GM12878 (cell line): ENCODE measurements at regions not wholly inside any gene's neighbourhood (a gene's known extent, or its start where the extent isn't known, plus 50 kb on each side); places are given as distances from the start of the nearest gene placed in this dataset.

Experiments
- ATAC-seq: fragments of 200-7000 bp; cut with Tn5 transposase; 3 replicates; pipeline ENCODE4 v1.9.1; 2020; ENCODE audit warnings: mild to moderate bottlenecking, moderate library complexity
- BruUV-seq: library from RNA; stranded (reverse); fragments of 400-500 nt; replicated peaks from 2 replicates; lab custom pipeline; 2021; lab: Mats Ljungman, UMichigan
- CTCF ChIA-PET: fragments of 300-600 bp; sonication (Branson Sonifier 250); formaldehyde crosslinking; extraction: SDS; loops from one replicate; lab custom pipeline; 2021; ENCODE audit warnings: inconsistent platforms; lab: Yijun Ruan, JAX
- POLR2A ChIA-PET: fragments of 350-600 bp; formaldehyde crosslinking; extraction: SDS; loops from one replicate; lab custom pipeline; 2021; ENCODE audit warnings: inconsistent platforms; lab: Charles Lee
- RAD21 ChIA-PET: fragments of 300-600 bp; sonication (Branson Sonifier 250); formaldehyde crosslinking; loops from one replicate; lab custom pipeline; 2023; ENCODE audit warnings: antibody characterized with exemption; ENCODE audit not compliant: unreplicated experiment; lab: Charles Lee
- SMC1A ChIA-PET: fragments of 300-600 bp; sonication (Branson Sonifier 250); formaldehyde crosslinking; loops from one replicate; lab custom pipeline; 2023; ENCODE audit not compliant: unreplicated experiment, uncharacterized antibody; lab: Charles Lee
- DNase-seq: peaks from one replicate; pipeline ENCODE4 v3.0.0-alpha.2; 2011; ENCODE audit warnings: low read depth, low spot score
- FAIRE-seq: peaks from 3 replicates; lab custom pipeline; 2011; peaks lifted over from hg19 to GRCh38; lab: Jason Lieb, UNC
- H2AFZ ChIP-seq: 2 replicates; pipeline ENCODE4 v1.6.0; 2011; ENCODE audit warnings: low read depth, low read length, control low read depth; ENCODE audit not compliant: control insufficient read depth
- H3K27ac ChIP-seq: 2 replicates; pipeline ENCODE4 v1.5.1; 2011; ENCODE audit warnings: control low read depth; ENCODE audit not compliant: control insufficient read depth, insufficient read depth
- H3K27me3 ChIP-seq, 2 experiments: replicated peaks in 1 of 2; 2 replicates each; pipeline versions ENCODE4 v1.6.0 to v1.6.1; 2011; ENCODE audit warnings: low read length in 1 of 2; ENCODE audit not compliant: control insufficient read depth in 2 of 2, insufficient read depth in 2 of 2
- H3K36me3 ChIP-seq, 2 experiments: 2 replicates each; pipeline ENCODE4 v1.5.1; 2011; ENCODE audit warnings: low read length in 1 of 2; ENCODE audit not compliant: control insufficient read depth in 2 of 2, insufficient read depth in 2 of 2
- H3K4me1 ChIP-seq: 2 replicates; pipeline ENCODE4 v1.6.1; 2011; ENCODE audit warnings: mild to moderate bottlenecking, low read length, moderate library complexity, mixed read lengths; ENCODE audit not compliant: control insufficient read depth, insufficient read depth
- H3K4me2 ChIP-seq: 2 replicates; pipeline ENCODE4 v1.6.0; 2011; ENCODE audit warnings: control low read depth; ENCODE audit not compliant: control insufficient read depth, insufficient read depth
- H3K4me3 ChIP-seq: fragments of 200-600 bp; sonication (generic); 2 replicates; pipeline ENCODE4 v1.5.1; 2016
- H3K79me2 ChIP-seq: 2 replicates; pipeline ENCODE4 v1.6.0; 2011; ENCODE audit warnings: low read length; ENCODE audit not compliant: control insufficient read depth, insufficient read depth
- H3K9ac ChIP-seq: 2 replicates; pipeline ENCODE4 v1.8.0; 2011; ENCODE audit warnings: low read length, control low read depth, mixed read lengths; ENCODE audit not compliant: control insufficient read depth, insufficient read depth
- H3K9me3 ChIP-seq: replicated peaks from 3 replicates; pipeline ENCODE4 v1.5.1; 2011; ENCODE audit warnings: mild to moderate bottlenecking, low read length; ENCODE audit not compliant: control insufficient read depth, insufficient read depth
- H4K20me1 ChIP-seq: 2 replicates; pipeline ENCODE4 v1.6.0; 2011; ENCODE audit not compliant: control insufficient read depth, insufficient read depth
- BHLHE40 ChIP-seq, 2 experiments: fragments of 450-650 bp in 1 of 2; IDR thresholded peaks; 2 replicates each; pipeline ENCODE4 v1.6.1; 2011 to 2017; ENCODE audit warnings: low read depth in 2 of 2, borderline replicate concordance in 1 of 2, improper control_type of control experiment in 1 of 2, low read length in 1 of 2, mild to moderate bottlenecking in 1 of 2
- CBX5 ChIP-seq: sonication (generic); IDR thresholded peaks from 2 replicates; pipeline ENCODE4 v1.6.1; 2016; ENCODE audit warnings: low read depth, moderate library complexity, mild to moderate bottlenecking, inconsistent platforms
- E2F4 ChIP-seq: IDR thresholded peaks from 2 replicates; pipeline ENCODE4 v1.6.1; 2012; ENCODE audit warnings: low read depth, low read length, improper control_type of control experiment
- JUNB ChIP-seq: IDR thresholded peaks from 2 replicates; pipeline ENCODE4 v1.6.1; 2016; ENCODE audit warnings: antibody characterized with exemption, mild to moderate bottlenecking
- KAT2A ChIP-seq: conservative IDR thresholded peaks from 2 replicates; pipeline ENCODE4 v1.6.1; 2011; ENCODE audit warnings: low read depth, low read length; ENCODE audit not compliant: control insufficient read depth
- NFXL1 ChIP-seq: fragments of 450-650 bp; IDR thresholded peaks from 2 replicates; pipeline ENCODE4 v1.6.1; 2017; ENCODE audit warnings: antibody characterized with exemption, mild to moderate bottlenecking, borderline replicate concordance
- NRF1 ChIP-seq: conservative IDR thresholded peaks from 2 replicates; pipeline ENCODE4 v1.6.1; 2011; ENCODE audit warnings: mild to moderate bottlenecking, low read depth, low read length, improper control_type of control experiment
- POLR2A ChIP-seq: IDR thresholded peaks from 2 replicates; pipeline ENCODE4 v1.6.1; 2011; ENCODE audit warnings: low read depth, mild to moderate bottlenecking, low read length
- RAD51 ChIP-seq: fragments of 450-650 bp; IDR thresholded peaks from 2 replicates; pipeline ENCODE4 v1.6.1; 2016; ENCODE audit warnings: moderate library complexity, mild to moderate bottlenecking, inconsistent platforms
- SMAD1 ChIP-seq: fragments of 450-650 bp; IDR thresholded peaks from 2 replicates; pipeline ENCODE4 v1.6.1; 2018; ENCODE audit warnings: mild to moderate bottlenecking, low read depth; ENCODE audit not compliant: partially characterized antibody
- SUZ12 ChIP-seq: fragments of 200-600 bp; sonication (generic); IDR thresholded peaks from one replicate; pipeline ENCODE4 v1.6.1; 2018; ENCODE audit warnings: antibody characterized with exemption, mild to moderate bottlenecking; ENCODE audit not compliant: unreplicated experiment
- WRNIP1 ChIP-seq: IDR thresholded peaks from 2 replicates; pipeline ENCODE4 v1.6.1; 2011; ENCODE audit warnings: low read depth, low read length, improper control_type of control experiment, borderline replicate concordance
- YBX1 ChIP-seq: fragments of 450-650 bp; IDR thresholded peaks from 2 replicates; pipeline ENCODE4 v1.6.1; 2016; ENCODE audit warnings: antibody characterized with exemption
- ZBED1 ChIP-seq: IDR thresholded peaks from 2 replicates; pipeline ENCODE4 v1.6.1; 2016; ENCODE audit warnings: borderline replicate concordance
- ZBTB11 ChIP-seq: fragments of 450-650 bp; formaldehyde crosslinking; IDR thresholded peaks from 2 replicates; pipeline ENCODE4 v1.5.0; 2022; ENCODE audit warnings: mild to moderate bottlenecking, missing genetic modification characterization
- ZNF687 ChIP-seq: fragments of 450-650 bp; IDR thresholded peaks from 2 replicates; pipeline ENCODE4 v1.6.1; 2017; ENCODE audit warnings: mild to moderate bottlenecking, moderate library complexity
- WGBS: methylation state at CpG from one replicate; pipeline ENCODE4 v1.1.6; 2016; ENCODE audit warnings: low lambda C conversion rate; ENCODE audit not compliant: insufficient replicate concordance, insufficient coverage; ENCODE audit errors: missing lambda C conversion rate; 5-methylcytosine and 5-hydroxymethylcytosine counted together
- in situ Hi-C: fragments of 300-500 bp; cut with MboI; formaldehyde crosslinking; loops from 9 replicates; pipeline ENCODE4 v1.14.3; 2018; ENCODE audit warnings: mixed read lengths
- intact Hi-C: fragments of 100-400 bp; cut with micrococcal nuclease; formaldehyde crosslinking; loops from one replicate; pipeline ENCODE4 v1.14.2; 2022; ENCODE audit not compliant: unreplicated experiment

- TF ChIP-seq ZBTB11 (CRISPR knock-in tag), result no peak
Observed at GRCh38 chr3:182699550-182700170, 93.6 kb upstream of the ATP11B start (continued).

- WGBS, result 29% methylated on average over 1 of the region's 1 CpG
- SMC1A ChIA-PET, result no interaction called here
- H4K20me1 ChIP-seq, result no peaks in the 10 kb centered on the region
- DNase-seq (no peak), ATAC-seq (no peak), FAIRE-seq (no peak)
- H3K4me1 ChIP-seq, result no peaks in the 10 kb centered on the region
- H3K27ac ChIP-seq, result no peak overlapping the region
- H3K9me3 ChIP-seq, result no peaks in the 10 kb centered on the region
- no TSS peak for BruUV-seq
- H3K79me2 ChIP-seq, result no peaks in the 10 kb centered on the region
- in situ Hi-C loops (no loop called here), intact Hi-C loops (no loop called here)
- CTCF ChIA-PET, result interaction anchor here (0.7 kb wide), 1 partner anchor 449 kb away, joined by 3 read pairs; no protein-coding TSS in a partner anchor
- no peak overlapping the region for H3K4me2 ChIP-seq
- H3K36me3 ChIP-seq, result no peaks in the 10 kb centered on the region
- no peak overlapping the region for H3K9ac ChIP-seq
- no peak overlapping the region for H3K4me3 ChIP-seq
- H3K27me3 ChIP-seq, result no peaks in the 10 kb centered on the region; a peak in 1 of 4 replicates
- RAD21 ChIA-PET, result no interaction called here
- H2AFZ ChIP-seq, result no peak overlapping the region
- POLR2A ChIA-PET, result no interaction called here
- no peak for TF ChIP-seq KAT2A
- no peak for TF ChIP-seq CBX5
- no peak for TF ChIP-seq SMAD1
- no peak for TF ChIP-seq ZNF687
- TF ChIP-seq NRF1, result no peak
- TF ChIP-seq SUZ12, result no peak
- no peak for TF ChIP-seq RAD51
- no peak for TF ChIP-seq YBX1
- TF ChIP-seq POLR2A, result no peak
- TF ChIP-seq ZBED1, result no peak
- no peak for TF ChIP-seq WRNIP1
- no peak for TF ChIP-seq E2F4
- TF ChIP-seq JUNB, result no peak
- no peak for TF ChIP-seq NFXL1
- no peak for TF ChIP-seq BHLHE40 (IDR thresholded peaks at IDR 0.05; ENCODE audit: borderline replicate concordance in 1 of 2, low read depth in 2 of 2, low read length in 1 of 2)
Observed at GRCh38 chr3:182702216-182702615, 91.1 kb upstream of the ATP11B start.
